Activated CD4-positive, alpha-beta T cell treated with anti-CD3 and anti-CD28 coated beads for 36 hours (primary cell): ENCODE measurements at regions not wholly inside any gene's neighbourhood (a gene's known extent, or its start where the extent isn't known, plus 50 kb on each side); places are given as distances from the start of the nearest gene placed in this dataset.

ENCODE experiments used
- ATAC-seq: fragments of 200-7000 bp; cut with Tn5 transposase; one replicate; pipeline ENCODE4 v1.10.0; 2021; ENCODE audit warnings: mild to moderate bottlenecking, moderate library complexity
- CTCF ChIA-PET: fragments of 350-600 bp; sonication (Branson Sonifier 250); formaldehyde crosslinking; loops from one replicate; lab custom pipeline; 2021; ENCODE audit warnings: antibody characterized with exemption; lab: Charles Lee
- POLR2A ChIA-PET: fragments of 350-600 bp; sonication (Branson Sonifier 250); formaldehyde crosslinking; loops from one replicate; lab custom pipeline; 2021; ENCODE audit warnings: antibody characterized with exemption, inconsistent platforms; lab: Charles Lee
- DNase-seq: peaks from one replicate; pipeline ENCODE4 v3.0.0-alpha.2; 2020
- H3K27ac Mint-ChIP-seq: one replicate; pipeline ENCODE4 v1.8.0; 2021; ENCODE audit warnings: mixed read lengths
- H3K27me3 Mint-ChIP-seq: one replicate; pipeline ENCODE4 v1.8.0; 2021; ENCODE audit warnings: mixed read lengths
- H3K36me3 Mint-ChIP-seq: one replicate; pipeline ENCODE4 v1.8.0; 2021; ENCODE audit warnings: low read depth, mixed read lengths
- H3K4me1 Mint-ChIP-seq: one replicate; pipeline ENCODE4 v1.8.0; 2021; ENCODE audit warnings: mixed read lengths
- H3K4me3 Mint-ChIP-seq: one replicate; pipeline ENCODE4 v1.8.0; 2021; ENCODE audit warnings: mild to moderate bottlenecking, moderate library complexity, mixed read lengths
- H3K9me3 Mint-ChIP-seq: one replicate; pipeline ENCODE4 v1.8.0; 2021; ENCODE audit warnings: low read depth, mixed read lengths
- intact Hi-C, 2 experiments: fragments of 100-400 bp; cut with DNase I in 1 of 2; cut with micrococcal nuclease in 1 of 2; formaldehyde crosslinking; loops; one replicate each; pipeline versions ENCODE4 v1.14.2 to v1.15.1; 2022 to 2024; cut with DNase I, micrococcal nuclease

GRCh38 chr16:89038221-89038721 lies 55.4 kb upstream of the ACSF3 start:
- ATAC-seq, result no peak
- Mint-ChIP-seq H3K4me1 (peaks cover 24% of the 10 kb centered on the region), H3K27me3 (no peaks in the 10 kb centered on the region), H3K36me3 (no peaks in the 10 kb centered on the region), H3K9me3 (no peaks in the 10 kb centered on the region), H3K4me3 (no peak overlapping the region), H3K27ac (no peak overlapping the region)
- no peak for DNase-seq
- intact Hi-C loops, result no loop called here
- ChIA-PET CTCF (no interaction called here), POLR2A (no interaction called here)

DNA sequence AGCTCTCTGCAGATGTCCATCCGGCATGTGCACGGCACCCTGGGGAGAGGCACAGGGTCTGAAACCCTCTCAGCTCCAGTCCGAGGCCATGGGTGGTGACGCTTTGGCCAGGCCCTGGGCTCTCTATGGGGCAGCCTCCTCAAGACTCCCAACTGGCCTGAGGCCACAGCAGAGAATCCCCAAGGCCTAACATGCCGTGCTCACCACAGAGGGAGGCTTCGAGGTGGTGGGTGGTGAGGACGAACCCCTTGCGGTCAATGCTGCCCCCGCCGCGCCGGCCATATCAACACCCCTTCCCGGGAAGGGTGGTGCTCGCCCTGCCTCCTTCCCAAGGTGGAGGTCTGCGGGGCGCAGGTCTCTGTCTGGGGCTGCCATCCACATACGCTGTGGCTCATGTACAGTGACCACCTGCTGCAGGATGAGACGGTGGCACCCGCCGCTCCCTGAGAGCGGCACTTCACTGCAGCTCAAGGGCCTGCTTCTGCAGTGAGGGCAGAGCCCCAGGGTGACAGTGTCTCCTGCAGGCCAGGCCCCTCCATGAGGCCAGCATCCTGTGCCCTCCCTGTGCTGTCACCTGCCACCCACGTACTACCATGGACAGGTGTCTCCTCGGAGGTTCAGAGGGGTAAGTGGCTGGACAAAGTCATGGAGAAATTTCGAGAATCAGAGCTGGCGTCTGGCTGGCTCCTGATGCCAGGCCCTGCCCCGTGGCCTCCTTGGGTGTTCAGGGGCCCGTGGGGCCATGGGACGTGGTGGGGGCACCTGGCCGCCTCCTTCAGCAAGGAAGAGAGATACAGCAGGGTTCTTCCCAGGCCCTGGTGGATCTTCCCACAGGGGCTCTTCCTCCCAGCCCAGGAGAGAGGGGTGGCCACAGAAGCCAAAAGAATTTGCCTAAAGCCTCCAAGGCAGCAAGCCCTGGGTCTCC lies 54.6 kb upstream of the ACSF3 start:
- ChIA-PET CTCF (interaction anchor here (0.5 kb wide), 1 partner anchor 1067 kb away, joined by 3 read pairs; no protein-coding TSS in a partner anchor), POLR2A (no interaction called here)
- ATAC-seq (no peak), DNase-seq (no peak)
- Mint-ChIP-seq H3K4me1 (peaks cover 17% of the 10 kb centered on the region), H3K4me3 (no peak overlapping the region), H3K36me3 (no peaks in the 10 kb centered on the region), H3K27ac (no peak overlapping the region), H3K9me3 (no peaks in the 10 kb centered on the region), H3K27me3 (no peaks in the 10 kb centered on the region)
- intact Hi-C loops, result no loop called here

DNA sequence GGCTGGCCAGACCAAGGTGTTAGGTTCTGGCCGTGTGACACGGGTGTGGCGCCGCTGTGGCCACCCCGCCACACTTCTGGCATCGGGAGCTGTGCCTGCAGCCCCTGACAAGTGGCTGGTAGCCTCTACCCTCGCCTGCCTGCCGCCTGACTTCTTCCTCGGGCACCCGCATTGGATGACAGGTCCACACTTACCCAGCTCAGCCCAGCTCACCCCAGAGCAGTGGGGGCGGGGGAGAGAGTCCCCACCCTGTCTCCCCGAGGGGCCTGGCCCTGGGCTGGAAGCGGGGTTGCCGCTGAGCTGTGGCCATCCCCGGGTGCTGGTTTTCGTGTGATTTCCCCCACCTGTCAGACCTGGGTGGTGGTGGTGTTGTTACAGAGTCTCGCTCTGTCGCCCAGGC lies 53.9 kb upstream of the ACSF3 start:
- H3K9me3 Mint-ChIP-seq, result no peaks in the 10 kb centered on the region

GRCh38 chr16:89040391-89040790 lies 53.3 kb upstream of the ACSF3 start:
- no peaks in the 10 kb centered on the region for H3K9me3 Mint-ChIP-seq
- ChIA-PET CTCF (no interaction called here), POLR2A (no interaction called here)
- H3K27ac Mint-ChIP-seq, result no peak overlapping the region
- H3K27me3 Mint-ChIP-seq, result no peaks in the 10 kb centered on the region
- H3K4me1 Mint-ChIP-seq, result peaks cover 5% of the 10 kb centered on the region
- H3K4me3 Mint-ChIP-seq, result no peak overlapping the region
- ATAC-seq (no peak), DNase-seq (no peak)
- no peaks in the 10 kb centered on the region for H3K36me3 Mint-ChIP-seq
- intact Hi-C loops, result no loop called here

More for the DNA sequence above, 53.9 kb upstream of the ACSF3 start:
- ChIA-PET POLR2A (no interaction called here), CTCF (interaction anchor here (0.5 kb wide), 1 partner anchor 1068 kb away, joined by 3 read pairs; no protein-coding TSS in a partner anchor)
- intact Hi-C loops, result no loop called here
- DNase-seq, result no peak
- peaks cover 12% of the 10 kb centered on the region for H3K4me1 Mint-ChIP-seq
- no peaks in the 10 kb centered on the region for H3K36me3 Mint-ChIP-seq
- H3K27ac Mint-ChIP-seq, result no peak overlapping the region
- ATAC-seq, result no peak
- H3K27me3 Mint-ChIP-seq, result no peaks in the 10 kb centered on the region
- no peak overlapping the region for H3K4me3 Mint-ChIP-seq

GRCh38 chr16:89040861-89041570 lies 52.6 kb upstream of the ACSF3 start:
- CTCF ChIA-PET, result no interaction called here
- no peaks in the 10 kb centered on the region for H3K36me3 Mint-ChIP-seq
- POLR2A ChIA-PET, result no interaction called here
- ATAC-seq (no peak), DNase-seq (no peak)
- H3K27ac Mint-ChIP-seq, result no peak overlapping the region
- peaks cover 2% of the 10 kb centered on the region for H3K9me3 Mint-ChIP-seq
- H3K4me1 Mint-ChIP-seq, result no peaks in the 10 kb centered on the region
- H3K27me3 Mint-ChIP-seq, result no peaks in the 10 kb centered on the region
- intact Hi-C loops, result no loop called here
- H3K4me3 Mint-ChIP-seq, result no peak overlapping the region

- POLR2A ChIA-PET, result no interaction called here
- ATAC-seq, result no peak
- no peak overlapping the region for H3K27ac Mint-ChIP-seq
- no peaks in the 10 kb centered on the region for H3K4me1 Mint-ChIP-seq
- H3K4me3 Mint-ChIP-seq, result no peak overlapping the region
- H3K9me3 Mint-ChIP-seq, result peaks cover 2% of the 10 kb centered on the region
- intact Hi-C loops, result no loop called here
- no peaks in the 10 kb centered on the region for H3K27me3 Mint-ChIP-seq
- H3K36me3 Mint-ChIP-seq, result no peaks in the 10 kb centered on the region
- no peak for DNase-seq
- CTCF ChIA-PET, result no interaction called here
Measured at GRCh38 chr16:89041571-89042481, 51.8 kb upstream of the ACSF3 start.

GRCh38 chr16:89042711-89043551 lies 50.7 kb upstream of the ACSF3 start:
- POLR2A ChIA-PET, result no interaction called here
- Mint-ChIP-seq H3K27me3 (no peaks in the 10 kb centered on the region), H3K4me1 (no peaks in the 10 kb centered on the region), H3K4me3 (no peak overlapping the region), H3K9me3 (peaks cover 2% of the 10 kb centered on the region), H3K36me3 (no peaks in the 10 kb centered on the region), H3K27ac (no peak overlapping the region)
- CTCF ChIA-PET, result no interaction called here
- DNase-seq, result no peak
- intact Hi-C loops, result no loop called here
- ATAC-seq, result no peak

GRCh38 chr16:89043636-89044417 lies 49.8 kb upstream of the ACSF3 start:
- intact Hi-C loops, result no loop called here
- ATAC-seq, result no peak
- no peak overlapping the region for H3K27ac Mint-ChIP-seq
- DNase-seq, result no peak
- CTCF ChIA-PET, result no interaction called here
- POLR2A ChIA-PET, result no interaction called here
- peaks cover 2% of the 10 kb centered on the region for H3K9me3 Mint-ChIP-seq
- H3K4me1 Mint-ChIP-seq, result no peaks in the 10 kb centered on the region
- no peaks in the 10 kb centered on the region for H3K36me3 Mint-ChIP-seq
- no peaks in the 10 kb centered on the region for H3K27me3 Mint-ChIP-seq
- H3K4me3 Mint-ChIP-seq, result no peak overlapping the region
